Bronchial epithelial cell (primary cell): ENCODE measurements at regions not wholly inside any gene's neighbourhood (a gene's known extent, or its start where the extent isn't known, plus 50 kb on each side); places are given as distances from the start of the nearest gene placed in this dataset.
"Not testable (repeated sequence)": the region's sequence is repeated elsewhere in the genome, so short reads cannot be mapped to it uniquely, and the experiment has no call there.

Source experiments
- DNase-seq: peaks from one replicate; pipeline ENCODE4 v3.0.0-alpha.2; 2010; ENCODE audit warnings: low read depth
- FAIRE-seq: peaks from 2 replicates; lab custom pipeline; 2011; peaks lifted over from hg19 to GRCh38; lab: Jason Lieb, UNC
- H3K27me3 ChIP-seq: 2 replicates; pipeline ENCODE4 v1.5.1; 2011; ENCODE audit warnings: low read length; ENCODE audit not compliant: control insufficient read depth, insufficient read depth
- H3K36me3 ChIP-seq: 2 replicates; pipeline ENCODE4 v1.5.1; 2011; ENCODE audit warnings: low read length; ENCODE audit not compliant: control insufficient read depth, insufficient read depth
- H3K4me3 ChIP-seq: 2 replicates; pipeline ENCODE4 v1.5.1; 2011; ENCODE audit warnings: mild to moderate bottlenecking, low read depth, low read length, control low read depth
- CTCF ChIP-seq: IDR thresholded peaks from 2 replicates; pipeline ENCODE4 v1.5.1; 2011; ENCODE audit warnings: mild to moderate bottlenecking, moderate library complexity, low read length, control low read depth, inconsistent platforms; ENCODE audit not compliant: insufficient read depth, severe bottlenecking

- no peak for TF ChIP-seq CTCF
- FAIRE-seq = no peak
- H3K4me3 ChIP-seq = no peak overlapping the region
Observed at GRCh38 chrX:38494239-38494823, 67.0 kb upstream of the TSPAN7 start.

GRCh38 chrX:38499658-38500057, 61.7 kb upstream of the TSPAN7 start:
- not testable (repeated sequence) for H3K4me3 ChIP-seq, FAIRE-seq, DNase-seq, H3K27me3 ChIP-seq, H3K36me3 ChIP-seq

More at GRCh38 chrX:38494239-38494823, 67.0 kb upstream of the TSPAN7 start:
- Histone ChIP-seq H3K27me3 (no peaks in the 10 kb centered on the region), H3K36me3 (no peaks in the 10 kb centered on the region)
- no peak for DNase-seq

GRCh38 chrX:38500141-38500540, 61.2 kb upstream of the TSPAN7 start:
- DNase-seq (no peak), FAIRE-seq (no peak)
- Histone ChIP-seq H3K36me3 (no peaks in the 10 kb centered on the region), H3K4me3 (no peak overlapping the region), H3K27me3 (no peaks in the 10 kb centered on the region)
- TF ChIP-seq CTCF = no peak

- DNase-seq (no peak), FAIRE-seq (no peak)
- no peaks in the 10 kb centered on the region for H3K27me3 ChIP-seq
- no peak for TF ChIP-seq CTCF
- no peak overlapping the region for H3K4me3 ChIP-seq
- H3K36me3 ChIP-seq = no peaks in the 10 kb centered on the region
Observed at GRCh38 chrX:38500866-38501265, 60.5 kb upstream of the TSPAN7 start.

- DNase-seq = no peak
- no peak for FAIRE-seq
- H3K36me3 ChIP-seq = no peaks in the 10 kb centered on the region
- no peak for TF ChIP-seq CTCF
- no peak overlapping the region for H3K4me3 ChIP-seq
- no peaks in the 10 kb centered on the region for H3K27me3 ChIP-seq
Observed at GRCh38 chrX:38505583-38505982, 55.8 kb upstream of the TSPAN7 start.
